ENCODE measurements at regions not wholly inside any gene's neighbourhood (a gene's known extent, or its start where the extent isn't known, plus 50 kb on each side); places are given as distances from the start of the nearest gene placed in this dataset.
"Not testable (repeated sequence)": the region's sequence is repeated elsewhere in the genome, so short reads cannot be mapped to it uniquely, and the experiment has no call there.

DNA sequence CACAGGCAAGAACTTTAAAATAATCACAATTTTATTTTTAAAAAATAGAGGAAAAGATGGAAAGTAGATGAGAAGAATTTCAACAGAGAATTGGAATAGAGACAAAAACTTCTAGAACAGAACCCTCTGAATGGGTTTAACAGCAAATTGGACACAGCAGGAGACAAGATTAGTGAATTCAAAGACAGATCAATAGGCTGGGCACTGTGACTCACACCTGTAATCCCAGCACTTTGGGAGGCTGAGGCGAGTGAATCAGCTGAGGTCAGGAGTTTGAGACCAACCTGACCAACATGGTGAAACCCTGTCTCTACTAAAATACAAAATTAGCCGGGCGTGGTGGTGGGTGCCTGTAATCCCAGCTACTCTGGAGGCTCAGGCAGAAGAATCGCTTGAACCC, 49.9 kb upstream of the CFAP126 start:
- TF ChIP-seq, protein P1, sequence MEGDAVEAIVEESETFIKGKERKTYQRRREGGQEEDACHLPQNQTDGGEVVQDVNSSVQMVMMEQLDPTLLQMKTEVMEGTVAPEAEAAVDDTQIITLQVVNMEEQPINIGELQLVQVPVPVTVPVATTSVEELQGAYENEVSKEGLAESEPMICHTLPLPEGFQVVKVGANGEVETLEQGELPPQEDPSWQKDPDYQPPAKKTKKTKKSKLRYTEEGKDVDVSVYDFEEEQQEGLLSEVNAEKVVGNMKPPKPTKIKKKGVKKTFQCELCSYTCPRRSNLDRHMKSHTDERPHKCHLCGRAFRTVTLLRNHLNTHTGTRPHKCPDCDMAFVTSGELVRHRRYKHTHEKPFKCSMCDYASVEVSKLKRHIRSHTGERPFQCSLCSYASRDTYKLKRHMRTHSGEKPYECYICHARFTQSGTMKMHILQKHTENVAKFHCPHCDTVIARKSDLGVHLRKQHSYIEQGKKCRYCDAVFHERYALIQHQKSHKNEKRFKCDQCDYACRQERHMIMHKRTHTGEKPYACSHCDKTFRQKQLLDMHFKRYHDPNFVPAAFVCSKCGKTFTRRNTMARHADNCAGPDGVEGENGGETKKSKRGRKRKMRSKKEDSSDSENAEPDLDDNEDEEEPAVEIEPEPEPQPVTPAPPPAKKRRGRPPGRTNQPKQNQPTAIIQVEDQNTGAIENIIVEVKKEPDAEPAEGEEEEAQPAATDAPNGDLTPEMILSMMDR (IDR thresholded peaks at IDR 0.05; ENCODE audit: low read length) = not testable (repeated sequence)
- not testable (repeated sequence) for TF ChIP-seq EZH2 (IDR thresholded peaks at IDR 0.05; ENCODE audit: borderline replicate concordance, low read length)

Measured in OCI-LY1 (cell line).